GM18505 (cell line): ENCODE measurements at regions not wholly inside any gene's neighbourhood (a gene's known extent, or its start where the extent isn't known, plus 50 kb on each side); places are given as distances from the start of the nearest gene placed in this dataset.

Source experiments
- ATAC-seq: cut with Tn5 transposase; IDR thresholded peaks from one replicate; pipeline ENCODE4 v1.9.1; 2021; ENCODE audit not compliant: unreplicated experiment
- POLR2A ChIP-seq: IDR thresholded peaks from 4 replicates; pipeline ENCODE4 v1.6.1; 2011; ENCODE audit warnings: borderline replicate concordance; ENCODE audit not compliant: insufficient read depth, insufficient read length; ENCODE audit errors: extremely low read depth

DNA sequence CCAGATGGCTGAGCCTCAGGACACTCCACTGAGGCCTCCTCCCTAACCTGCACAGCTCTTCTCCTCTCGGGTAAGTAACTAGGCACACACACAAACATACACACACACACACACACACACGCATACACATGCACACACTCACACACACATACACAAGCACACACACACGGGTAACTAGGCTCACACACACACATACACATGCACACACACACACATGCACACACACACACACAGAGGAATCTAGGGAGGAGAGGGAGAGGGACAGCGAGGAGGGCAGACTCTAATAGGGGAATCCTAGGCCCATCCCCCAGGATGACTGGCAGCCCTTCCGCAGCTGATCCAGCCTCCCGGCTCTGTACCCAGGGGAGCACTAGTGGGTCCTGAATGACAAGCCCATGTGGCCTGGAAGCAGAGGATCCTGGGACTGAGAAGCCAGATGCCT lies 177.4 kb upstream of the LINGO1 start:
- no peak for TF ChIP-seq POLR2A
- ATAC-seq = no peak

DNA sequence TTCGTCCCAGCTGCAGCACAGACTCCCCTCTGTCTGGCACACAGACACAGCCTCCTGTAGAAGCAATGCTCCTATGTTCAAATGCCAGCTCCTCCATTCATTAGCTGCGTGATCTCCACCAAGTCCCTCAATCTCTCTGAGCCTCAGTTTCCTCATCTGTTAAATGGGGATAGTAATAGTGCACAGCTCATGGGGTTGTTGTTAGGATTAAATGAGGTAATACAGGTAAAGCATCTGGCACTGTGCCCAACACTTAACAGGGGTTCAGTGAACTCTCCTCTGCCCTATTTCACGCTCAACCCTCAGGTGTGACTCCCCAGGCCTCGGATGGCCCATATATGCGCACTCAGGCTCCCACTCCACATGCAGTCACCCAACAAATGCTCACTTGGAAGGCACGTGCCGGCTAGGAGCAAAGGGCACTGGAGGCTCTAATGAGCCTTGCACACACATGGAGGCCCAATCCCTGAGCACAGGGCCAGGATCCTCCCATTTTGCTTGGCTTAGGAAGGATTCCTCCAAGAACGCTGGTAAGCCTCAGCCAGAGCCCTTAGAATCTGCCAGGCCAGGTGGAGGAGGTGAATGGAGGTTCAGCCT lies 176.0 kb upstream of the LINGO1 start:
- ATAC-seq = no peak
- TF ChIP-seq POLR2A = no peak

DNA sequence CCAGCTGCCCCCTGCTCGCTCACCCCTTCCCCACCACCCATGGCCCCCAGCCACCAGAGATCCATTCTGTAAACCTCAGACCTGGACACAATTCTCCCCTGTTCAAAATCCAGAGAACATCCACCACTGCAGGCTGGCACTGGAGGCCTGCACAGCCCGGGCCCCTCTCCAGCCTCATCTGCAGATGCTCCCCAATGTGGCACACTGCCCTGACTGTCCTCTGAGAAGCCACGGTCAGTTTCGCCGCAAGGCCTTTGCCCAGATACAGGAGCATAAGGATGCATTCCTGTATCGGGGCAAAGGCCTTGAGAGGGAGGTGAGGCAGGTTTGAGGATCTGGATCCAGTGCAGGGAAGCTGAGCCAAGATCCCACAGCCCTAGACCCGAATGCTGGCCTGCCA lies 175.4 kb upstream of the LINGO1 start:
- no peak for TF ChIP-seq POLR2A
- ATAC-seq = no peak

DNA sequence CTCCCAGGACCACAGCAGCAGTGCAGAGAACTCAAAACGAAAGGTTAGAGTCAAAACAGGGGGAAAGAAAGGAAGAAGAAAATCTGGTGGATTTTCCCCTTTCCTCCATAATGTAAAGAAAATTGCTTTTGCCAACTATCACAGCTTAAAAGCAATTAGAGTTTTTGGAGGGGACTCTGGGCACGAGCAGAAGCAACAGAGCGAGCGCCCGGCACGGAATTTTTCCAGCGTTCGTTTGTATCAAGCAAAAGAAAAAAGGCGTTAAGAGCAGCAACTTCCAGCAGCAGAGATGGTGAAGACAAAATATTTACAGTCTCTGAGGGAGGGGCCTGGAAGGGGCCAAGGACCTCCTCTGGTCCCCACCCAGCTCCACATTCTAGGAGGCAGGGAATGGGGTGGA lies 174.9 kb upstream of the LINGO1 start:
- TF ChIP-seq POLR2A = no peak
- ATAC-seq = no peak

DNA sequence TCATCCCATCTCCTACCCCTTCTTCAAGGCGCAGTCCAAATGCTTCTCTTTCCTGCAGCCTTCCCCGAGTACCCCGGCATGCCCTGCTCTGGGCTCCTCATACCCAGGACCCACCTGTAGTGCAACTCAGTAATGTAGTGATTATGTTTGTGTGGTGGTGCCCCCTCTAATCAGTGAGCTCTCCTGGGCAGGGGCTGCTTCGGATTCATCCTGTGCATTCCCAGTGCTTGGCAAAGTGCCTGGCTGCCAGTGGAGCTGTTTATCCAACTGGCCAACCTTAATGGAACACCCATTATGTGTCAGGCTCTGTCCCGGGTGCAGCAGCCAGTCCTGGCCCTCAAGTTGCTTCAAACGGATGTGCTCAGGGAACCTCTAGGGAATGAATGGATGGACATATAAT lies 174.4 kb upstream of the LINGO1 start:
- no peak for ATAC-seq
- no peak for TF ChIP-seq POLR2A

DNA sequence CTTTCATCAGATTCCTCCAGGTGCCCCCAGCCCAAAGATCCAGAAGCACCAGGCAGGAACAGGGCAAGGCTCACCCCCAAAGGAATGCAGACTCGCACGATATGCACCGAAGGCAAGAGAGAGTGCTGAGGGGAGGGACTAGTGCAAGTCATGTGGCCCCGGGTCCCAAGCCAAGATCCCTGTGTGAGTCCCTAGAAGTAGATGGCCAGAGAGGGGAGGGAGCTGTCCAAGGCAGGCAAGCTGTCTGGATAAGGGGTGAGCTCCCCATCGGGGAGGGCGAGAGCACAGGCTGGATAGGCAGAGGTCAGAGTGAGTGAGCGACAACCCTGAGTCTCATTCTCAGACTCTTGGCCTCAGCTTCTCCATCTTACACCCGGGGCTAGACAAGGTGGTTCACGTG lies 171.5 kb upstream of the LINGO1 start:
- TF ChIP-seq POLR2A = no peak
- ATAC-seq = no peak

DNA sequence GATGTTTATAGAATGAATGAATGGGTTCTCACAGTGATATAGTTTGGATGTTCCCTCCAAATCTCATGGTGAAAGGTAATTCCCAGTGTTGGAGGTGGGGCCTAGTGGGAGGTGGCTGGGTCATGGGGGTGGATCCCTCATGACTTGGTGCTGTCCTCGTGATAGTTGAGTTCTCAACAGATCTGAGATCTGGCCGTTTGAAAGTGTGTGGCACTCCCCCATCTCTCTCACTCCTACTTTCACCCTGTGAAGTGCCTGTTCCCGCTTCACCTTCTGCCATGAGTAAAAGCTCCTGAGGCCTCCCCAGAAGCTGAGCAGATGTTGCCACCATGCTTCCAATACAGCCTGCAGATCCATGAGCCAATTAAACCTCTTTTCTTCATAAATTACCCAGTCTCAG lies 170.8 kb upstream of the LINGO1 start:
- no peak for ATAC-seq
- TF ChIP-seq POLR2A = no peak

DNA sequence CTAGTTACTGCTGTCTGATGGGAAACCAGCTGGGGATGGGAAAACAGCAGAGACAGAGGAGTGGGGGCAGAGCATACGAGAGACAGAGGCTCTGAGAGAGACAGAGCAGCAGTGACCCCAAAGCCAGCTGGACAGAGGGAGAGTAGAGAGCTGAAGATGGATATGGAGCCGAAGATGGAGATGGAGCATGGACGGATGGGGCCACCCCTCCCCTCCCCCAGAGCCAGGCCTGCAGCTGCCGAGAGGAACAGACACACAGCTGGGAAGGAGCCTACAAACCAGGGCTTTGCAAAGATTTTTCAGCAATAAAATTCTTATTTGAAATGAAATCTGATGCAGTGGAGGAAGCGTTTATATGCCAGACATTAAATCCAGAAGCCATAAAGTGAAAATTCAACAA lies 167.6 kb upstream of the LINGO1 start:
- TF ChIP-seq POLR2A = no peak
- no peak for ATAC-seq

DNA sequence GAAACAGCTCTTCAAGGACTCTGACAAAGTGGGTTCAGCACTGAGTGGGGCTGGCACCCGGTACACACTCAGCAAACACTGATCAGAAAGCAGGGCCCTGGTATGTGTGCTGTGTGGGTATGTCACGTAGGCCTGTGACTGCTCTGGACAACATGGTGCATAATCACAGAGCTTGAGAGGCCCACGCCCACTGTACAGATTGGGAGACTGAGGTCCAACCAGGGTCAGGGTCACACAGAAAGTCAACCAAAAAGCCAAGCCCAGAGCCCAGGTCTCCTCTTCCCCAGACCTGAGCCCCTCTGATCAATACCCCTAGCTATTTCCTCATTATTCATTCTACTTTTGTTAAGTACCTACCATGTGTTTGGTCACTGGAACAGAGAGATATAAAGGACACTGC lies 166.1 kb upstream of the LINGO1 start:
- no peak for ATAC-seq
- no peak for TF ChIP-seq POLR2A

DNA sequence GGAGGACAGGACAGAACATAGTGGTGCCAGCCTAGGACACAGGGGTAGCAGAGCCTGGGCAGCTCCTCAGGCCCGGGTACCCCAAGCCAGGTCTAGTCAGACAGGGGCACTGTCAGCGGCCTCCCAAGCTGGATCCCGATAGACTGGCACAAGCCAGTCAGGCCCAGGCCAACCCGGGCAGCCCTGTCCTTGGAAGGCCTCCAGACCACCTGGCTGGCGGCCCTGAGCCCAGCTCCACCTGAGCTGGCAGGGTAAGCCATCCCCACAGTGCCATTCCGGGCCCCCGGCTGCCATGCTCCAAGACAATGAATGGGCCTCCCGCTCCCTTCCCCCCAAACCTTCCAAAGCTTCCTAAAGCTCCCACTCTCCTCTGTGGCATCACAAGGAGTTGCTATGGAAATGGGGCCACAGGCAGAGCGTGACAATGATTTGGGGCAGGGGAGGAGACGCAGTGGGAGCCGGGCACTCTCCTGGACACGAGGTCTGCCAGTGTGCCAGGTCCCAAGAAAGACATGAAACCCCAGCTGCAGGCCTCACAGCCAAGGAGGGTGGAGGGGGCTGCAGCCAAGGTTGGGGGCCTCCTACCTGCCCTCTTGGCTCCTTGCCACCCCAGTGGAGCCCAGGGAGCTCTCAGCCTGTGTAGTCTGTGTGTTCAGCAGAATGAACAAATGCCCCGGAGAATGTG lies 165.6 kb upstream of the LINGO1 start:
- TF ChIP-seq POLR2A = no peak

DNA sequence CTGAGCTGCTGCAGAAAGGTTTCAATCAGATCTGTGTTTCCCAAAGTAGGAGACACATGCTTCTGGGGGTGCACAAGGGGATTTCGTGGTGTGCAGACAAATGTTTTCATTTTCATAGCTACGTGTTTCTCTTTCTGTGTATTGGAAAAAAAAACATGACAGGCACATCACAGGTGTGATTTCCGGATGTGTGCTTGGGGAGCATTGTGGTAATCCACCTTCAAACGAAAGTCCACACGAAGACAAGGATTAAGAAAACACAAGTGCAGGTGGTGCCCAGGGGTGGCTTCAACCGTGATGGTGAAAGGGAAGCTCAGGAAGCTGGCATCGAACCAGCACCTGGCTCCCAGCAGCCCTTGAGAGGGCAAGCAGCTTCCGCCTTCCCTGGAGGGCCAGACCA lies 164.6 kb upstream of the LINGO1 start:
- no peak for TF ChIP-seq POLR2A
- no peak for ATAC-seq

More for the DNA sequence above, 165.6 kb upstream of the LINGO1 start:
- ATAC-seq = no peak

DNA sequence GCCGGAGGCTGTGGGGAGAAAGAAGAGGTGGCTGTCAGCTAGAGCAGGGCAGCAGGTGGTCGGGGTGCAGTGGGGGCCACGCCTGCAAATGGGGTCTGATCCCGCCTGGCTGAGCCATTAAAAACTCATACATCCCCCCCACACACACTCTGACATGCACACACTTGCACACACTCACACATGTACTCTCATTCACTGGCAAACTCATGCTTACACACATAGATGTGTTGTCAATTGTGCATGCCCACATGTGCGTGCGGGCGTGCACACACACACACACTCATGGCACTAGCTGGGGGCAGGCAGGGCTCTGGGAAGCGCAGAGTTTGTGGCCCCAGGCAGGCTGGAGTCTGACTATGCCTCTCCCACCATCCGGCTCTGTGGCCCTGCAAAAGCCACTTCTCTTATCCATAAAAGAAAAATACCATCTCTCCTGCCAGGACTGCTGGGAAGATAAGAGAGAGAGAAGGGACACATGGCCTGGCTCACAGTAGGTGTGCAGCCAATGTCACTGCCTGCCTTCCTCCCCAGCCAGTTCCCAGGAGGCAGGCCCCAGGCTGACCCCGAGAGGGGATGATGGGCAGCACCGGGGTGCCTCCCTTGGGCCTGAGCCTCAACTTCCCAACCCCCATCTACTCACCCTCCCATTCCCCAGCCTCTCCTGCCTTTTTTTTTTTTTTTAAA lies 163.5 kb upstream of the LINGO1 start:
- TF ChIP-seq POLR2A = no peak
- no peak for ATAC-seq

DNA sequence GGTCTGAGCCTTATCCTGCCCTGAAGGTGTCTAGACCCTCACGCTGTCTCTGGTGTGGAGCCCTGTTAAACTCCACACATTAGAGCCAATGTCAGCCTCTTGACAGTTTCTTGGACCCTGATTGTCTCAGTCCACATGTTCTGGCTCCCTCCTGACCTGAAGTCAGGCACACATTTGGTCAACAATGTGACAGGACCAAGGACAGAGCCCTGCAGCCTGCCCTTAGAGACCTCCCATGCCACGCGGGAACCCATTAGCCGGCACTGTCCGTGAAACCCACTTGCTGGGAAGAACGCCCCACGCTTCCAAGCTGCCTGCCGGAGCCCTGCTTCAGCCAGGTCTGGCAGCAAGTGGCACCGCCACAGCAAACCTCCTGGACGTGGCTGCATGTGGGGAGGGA lies 162.7 kb upstream of the LINGO1 start:
- no peak for ATAC-seq
- no peak for TF ChIP-seq POLR2A

DNA sequence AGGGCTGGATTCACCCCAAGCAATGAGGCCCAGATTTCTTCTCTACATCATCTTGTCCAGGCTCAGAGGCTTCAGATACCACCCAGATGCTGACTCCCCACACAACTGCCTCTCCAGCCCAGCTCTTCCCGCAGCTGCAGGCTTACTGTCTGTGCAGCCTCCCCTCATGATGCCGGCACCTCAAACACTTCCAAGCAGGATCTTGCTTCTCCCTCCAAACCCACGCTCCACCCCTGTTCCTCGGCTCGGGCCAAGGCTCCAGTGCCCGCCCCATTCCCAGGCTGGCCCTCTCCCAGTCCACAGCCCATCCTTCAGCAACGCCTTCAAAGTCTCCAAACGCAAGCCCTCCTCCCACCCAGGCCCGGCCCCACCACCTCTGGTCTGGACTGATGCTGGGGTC lies 159.2 kb upstream of the LINGO1 start:
- TF ChIP-seq POLR2A = no peak
- ATAC-seq = no peak
